MM.1S (cell line): ENCODE measurements at regions not wholly inside any gene's neighbourhood (a gene's known extent, or its start where the extent isn't known, plus 50 kb on each side); places are given as distances from the start of the nearest gene placed in this dataset.

ENCODE experiments used
- DNase-seq: peaks from one replicate; pipeline ENCODE4 v3.0.0-alpha.2; 2015
- H2AFZ ChIP-seq: fragments of 300-600 bp; sonication (generic); 2 replicates; pipeline ENCODE4 v1.6.0; 2016; ENCODE audit warnings: antibody characterized with exemption, low read length
- H3F3A ChIP-seq: fragments of 300-600 bp; sonication (generic); 2 replicates; pipeline ENCODE4 v1.6.1; 2016; ENCODE audit warnings: mild to moderate bottlenecking, antibody characterized with exemption, low read length, moderate library complexity, mixed read lengths; ENCODE audit not compliant: insufficient read depth
- H3K27ac ChIP-seq: fragments of 300-600 bp; sonication (generic); 2 replicates; pipeline ENCODE4 v1.5.1; 2016; ENCODE audit warnings: mild to moderate bottlenecking, low read length
- H3K27me3 ChIP-seq: fragments of 300-600 bp; sonication (generic); replicated peaks from 2 replicates; pipeline ENCODE4 v1.6.0; 2016; ENCODE audit warnings: low read length; ENCODE audit not compliant: insufficient read depth
- H3K36me3 ChIP-seq: fragments of 300-600 bp; sonication (generic); replicated peaks from 2 replicates; pipeline ENCODE4 v1.6.1; 2016; ENCODE audit warnings: mild to moderate bottlenecking, low read length, mixed read lengths; ENCODE audit not compliant: insufficient read depth
- H3K4me1 ChIP-seq: fragments of 300-600 bp; sonication (generic); 2 replicates; pipeline ENCODE4 v1.6.1; 2016; ENCODE audit warnings: low read length, mixed read lengths
- H3K4me2 ChIP-seq: fragments of 300-600 bp; sonication (generic); 2 replicates; pipeline ENCODE4 v1.6.0; 2016; ENCODE audit warnings: low read depth, low read length
- H3K4me3 ChIP-seq: fragments of 300-600 bp; sonication (generic); 2 replicates; pipeline ENCODE4 v1.5.1; 2016; ENCODE audit warnings: low read length, mixed read lengths
- H3K79me2 ChIP-seq: fragments of 300-600 bp; sonication (generic); 2 replicates; pipeline ENCODE4 v1.6.1; 2016; ENCODE audit warnings: mixed run types, low read length, mixed read lengths
- H3K9ac ChIP-seq: fragments of 300-600 bp; sonication (generic); 2 replicates; pipeline ENCODE4 v1.6.1; 2016; ENCODE audit warnings: low read length, mixed read lengths
- H3K9me2 ChIP-seq: fragments of 300-600 bp; sonication (generic); replicated peaks from 2 replicates; pipeline ENCODE4 v1.6.1; 2016; ENCODE audit warnings: mild to moderate bottlenecking, low read length, mixed read lengths; ENCODE audit not compliant: insufficient read depth
- H3K9me3 ChIP-seq: fragments of 300-600 bp; sonication (generic); replicated peaks from 2 replicates; pipeline ENCODE4 v1.6.1; 2016; ENCODE audit warnings: mild to moderate bottlenecking, low read length, mixed read lengths; ENCODE audit not compliant: insufficient read depth
- H4K20me1 ChIP-seq: fragments of 300-600 bp; sonication (generic); 2 replicates; pipeline ENCODE4 v1.6.1; 2016; ENCODE audit warnings: mild to moderate bottlenecking, low read length, moderate library complexity, mixed read lengths; ENCODE audit not compliant: insufficient read depth
- EZH2 ChIP-seq: fragments of 300-600 bp; sonication (generic); optimal IDR thresholded peaks from 2 replicates; pipeline ENCODE3; 2017; ENCODE audit warnings: low read depth, mild to moderate bottlenecking, antibody characterized with exemption, low read length, mixed read lengths
- EZH2phosphoT487 ChIP-seq: fragments of 300-600 bp; sonication (generic); IDR thresholded peaks from 2 replicates; pipeline ENCODE4 v1.6.1; 2018; ENCODE audit warnings: antibody characterized with exemption, low read length
- TF ChIP-seq, protein P1 (sequence below): fragments of 300-600 bp; sonication (generic); IDR thresholded peaks from 2 replicates; pipeline ENCODE4 v1.5.1; 2016; ENCODE audit warnings: antibody characterized with exemption, low read length, mixed read lengths

DNA sequence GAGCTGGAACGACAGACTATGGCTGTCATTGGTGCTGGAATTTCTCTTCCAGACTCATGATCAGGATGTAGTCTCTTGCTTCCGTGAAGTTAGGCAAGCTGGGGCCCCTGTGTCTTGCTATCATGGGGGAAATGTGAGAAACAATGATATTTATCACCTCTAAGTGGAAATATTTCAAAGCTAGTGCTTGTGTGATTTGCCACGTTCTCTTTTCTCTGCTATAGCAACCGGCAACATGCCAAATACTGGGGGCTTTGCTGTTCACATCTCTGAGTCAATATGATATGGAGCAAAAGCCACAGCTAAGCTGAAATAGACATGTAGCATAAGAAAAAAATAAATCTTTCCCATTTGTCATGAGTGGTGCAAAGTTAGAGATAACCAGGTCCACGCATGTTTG is 668.2 kb upstream of the IGFBP3 start:
- H3K4me1 ChIP-seq: no peaks in the 10 kb centered on the region
- H3K36me3 ChIP-seq: no peaks in the 10 kb centered on the region
- H3K9me3 ChIP-seq: no peaks in the 10 kb centered on the region
- H3K4me2 ChIP-seq: no peak overlapping the region
- H4K20me1 ChIP-seq: no peaks in the 10 kb centered on the region
- no peak overlapping the region for H3K4me3 ChIP-seq
- no peaks in the 10 kb centered on the region for H3F3A ChIP-seq
- H3K9ac ChIP-seq: no peak overlapping the region
- no peaks in the 10 kb centered on the region for H3K79me2 ChIP-seq
- H3K27ac ChIP-seq: no peak overlapping the region
- H3K27me3 ChIP-seq: no peaks in the 10 kb centered on the region
- TF ChIP-seq EZH2 (no peak), EZH2phosphoT487 (no peak)
- TF ChIP-seq, protein P1, sequence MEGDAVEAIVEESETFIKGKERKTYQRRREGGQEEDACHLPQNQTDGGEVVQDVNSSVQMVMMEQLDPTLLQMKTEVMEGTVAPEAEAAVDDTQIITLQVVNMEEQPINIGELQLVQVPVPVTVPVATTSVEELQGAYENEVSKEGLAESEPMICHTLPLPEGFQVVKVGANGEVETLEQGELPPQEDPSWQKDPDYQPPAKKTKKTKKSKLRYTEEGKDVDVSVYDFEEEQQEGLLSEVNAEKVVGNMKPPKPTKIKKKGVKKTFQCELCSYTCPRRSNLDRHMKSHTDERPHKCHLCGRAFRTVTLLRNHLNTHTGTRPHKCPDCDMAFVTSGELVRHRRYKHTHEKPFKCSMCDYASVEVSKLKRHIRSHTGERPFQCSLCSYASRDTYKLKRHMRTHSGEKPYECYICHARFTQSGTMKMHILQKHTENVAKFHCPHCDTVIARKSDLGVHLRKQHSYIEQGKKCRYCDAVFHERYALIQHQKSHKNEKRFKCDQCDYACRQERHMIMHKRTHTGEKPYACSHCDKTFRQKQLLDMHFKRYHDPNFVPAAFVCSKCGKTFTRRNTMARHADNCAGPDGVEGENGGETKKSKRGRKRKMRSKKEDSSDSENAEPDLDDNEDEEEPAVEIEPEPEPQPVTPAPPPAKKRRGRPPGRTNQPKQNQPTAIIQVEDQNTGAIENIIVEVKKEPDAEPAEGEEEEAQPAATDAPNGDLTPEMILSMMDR: no peak
- no peak overlapping the region for H2AFZ ChIP-seq
- H3K9me2 ChIP-seq: no peaks in the 10 kb centered on the region
- DNase-seq: no peak

DNA sequence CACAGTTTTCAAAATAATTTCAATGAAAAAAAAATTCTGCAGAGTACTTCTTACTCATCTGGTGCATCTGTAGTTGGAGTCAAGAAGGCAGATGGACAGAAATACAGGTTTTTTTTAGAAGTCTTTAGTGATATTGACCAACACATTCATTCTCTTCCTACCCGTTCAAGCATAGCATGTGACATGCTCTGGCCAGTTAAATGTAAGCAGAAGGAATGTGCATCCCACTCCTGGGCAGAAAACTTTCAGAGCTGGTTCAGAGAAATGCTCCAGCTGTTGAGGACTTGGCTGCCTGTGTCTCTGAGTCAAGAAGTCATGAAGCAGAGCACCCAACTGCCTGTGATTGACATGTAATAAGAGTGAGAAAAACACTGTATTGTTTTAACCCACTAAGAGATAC is 665.3 kb upstream of the IGFBP3 start:
- Histone ChIP-seq H3K27ac (no peak overlapping the region), H3K9me3 (no peaks in the 10 kb centered on the region), H3K27me3 (no peaks in the 10 kb centered on the region), H3F3A (no peaks in the 10 kb centered on the region), H4K20me1 (no peaks in the 10 kb centered on the region), H3K9ac (no peak overlapping the region), H3K4me3 (no peak overlapping the region), H3K79me2 (no peaks in the 10 kb centered on the region), H3K4me2 (no peak overlapping the region), H3K4me1 (no peaks in the 10 kb centered on the region), H3K36me3 (no peaks in the 10 kb centered on the region), H3K9me2 (no peaks in the 10 kb centered on the region), H2AFZ (no peak overlapping the region)
- no peak for DNase-seq
- TF ChIP-seq EZH2 (no peak), EZH2phosphoT487 (no peak)
- TF ChIP-seq, protein P1: no peak

DNA sequence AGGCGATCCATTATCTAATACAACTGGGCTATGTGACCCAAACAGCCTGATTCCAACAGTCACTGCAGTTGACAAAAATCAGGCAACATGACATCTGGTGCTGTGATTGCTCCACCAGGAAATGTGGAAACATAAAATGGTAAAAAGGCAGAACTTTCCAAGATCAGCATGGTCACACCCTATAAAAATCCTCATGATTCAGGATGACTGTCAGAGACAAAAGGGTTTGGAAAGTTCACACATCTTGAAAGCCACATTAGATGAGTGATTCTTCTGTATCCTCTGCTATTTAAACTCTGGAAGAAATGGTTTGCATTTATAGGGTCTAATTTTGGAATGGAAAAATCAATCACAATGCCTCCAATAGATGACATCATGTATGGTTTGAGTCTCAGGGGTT is 662.6 kb upstream of the IGFBP3 start:
- H3K9ac ChIP-seq: no peak overlapping the region
- TF ChIP-seq EZH2phosphoT487 (no peak), EZH2 (no peak)
- TF ChIP-seq, protein P1: no peak
- DNase-seq: no peak
- H3K4me2 ChIP-seq: no peak overlapping the region
- no peaks in the 10 kb centered on the region for H3F3A ChIP-seq
- no peaks in the 10 kb centered on the region for H3K79me2 ChIP-seq
- H3K4me3 ChIP-seq: no peak overlapping the region
- H4K20me1 ChIP-seq: no peaks in the 10 kb centered on the region
- no peaks in the 10 kb centered on the region for H3K9me2 ChIP-seq
- H3K27me3 ChIP-seq: no peaks in the 10 kb centered on the region
- H2AFZ ChIP-seq: no peak overlapping the region
- H3K9me3 ChIP-seq: no peaks in the 10 kb centered on the region
- H3K27ac ChIP-seq: no peak overlapping the region
- H3K4me1 ChIP-seq: no peaks in the 10 kb centered on the region
- no peaks in the 10 kb centered on the region for H3K36me3 ChIP-seq
